GM19397 (cell line): ENCODE measurements at regions not wholly inside any gene's neighbourhood (a gene's known extent, or its start where the extent isn't known, plus 50 kb on each side); places are given as distances from the start of the nearest gene placed in this dataset.
"Not testable (repeated sequence)": the region's sequence is repeated elsewhere in the genome, so short reads cannot be mapped to it uniquely, and the experiment has no call there.

ENCODE experiments used
- ATAC-seq: cut with Tn5 transposase; IDR thresholded peaks from one replicate; pipeline ENCODE4 v1.9.1; 2021; ENCODE audit warnings: mild to moderate bottlenecking, moderate library complexity; ENCODE audit not compliant: unreplicated experiment

DNA sequence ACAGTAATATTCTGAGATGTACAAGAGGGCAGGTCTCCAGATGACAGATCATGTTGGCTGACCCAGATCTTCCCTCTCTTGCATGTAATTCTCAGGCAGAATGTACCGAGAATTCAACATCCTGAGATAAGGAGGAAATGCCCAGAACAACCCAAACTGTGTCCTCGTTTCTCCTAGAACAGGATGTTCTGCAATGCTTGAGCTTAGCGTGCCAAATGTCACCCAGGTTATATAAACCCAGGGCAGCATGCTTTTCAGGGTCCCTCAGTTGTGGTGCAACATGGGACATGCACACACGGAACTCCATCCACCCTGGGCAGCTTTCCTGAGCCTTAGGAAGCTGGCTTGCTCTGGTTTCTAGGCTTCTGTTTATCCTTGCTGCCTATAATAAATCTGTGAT, 102.1 kb upstream of the CMC1 start:
- no peak for ATAC-seq

DNA sequence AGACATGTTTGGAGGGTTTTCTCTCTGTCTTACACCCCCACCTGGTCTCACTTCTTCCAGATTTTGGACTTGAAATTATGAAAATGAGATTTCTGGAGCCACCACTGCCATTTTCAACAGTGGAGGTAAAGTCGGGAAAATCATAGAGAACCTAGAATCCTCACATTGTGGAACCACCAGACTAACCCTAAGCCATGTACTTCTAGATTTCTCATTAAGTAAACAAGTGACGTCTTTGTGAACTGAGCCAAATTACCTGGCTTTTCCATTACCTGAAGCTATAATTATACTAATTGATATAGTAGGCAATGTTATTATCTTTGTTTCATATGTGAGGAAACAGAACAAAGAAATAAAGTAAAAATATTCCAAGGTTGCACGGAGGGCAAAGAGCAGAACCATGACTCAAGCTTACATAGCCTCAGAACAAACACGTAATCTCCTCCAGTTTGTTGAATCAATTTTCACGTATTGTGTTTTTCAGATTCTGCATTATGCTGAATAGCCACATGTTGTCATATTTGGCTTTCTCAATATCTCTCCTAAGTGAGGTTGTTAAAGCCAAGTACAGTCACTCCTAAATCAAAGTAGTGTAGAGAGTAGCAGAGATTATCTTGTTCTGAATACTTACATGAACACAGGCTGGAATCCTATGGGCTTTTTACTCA, 101.3 kb upstream of the CMC1 start:
- ATAC-seq: no peak

DNA sequence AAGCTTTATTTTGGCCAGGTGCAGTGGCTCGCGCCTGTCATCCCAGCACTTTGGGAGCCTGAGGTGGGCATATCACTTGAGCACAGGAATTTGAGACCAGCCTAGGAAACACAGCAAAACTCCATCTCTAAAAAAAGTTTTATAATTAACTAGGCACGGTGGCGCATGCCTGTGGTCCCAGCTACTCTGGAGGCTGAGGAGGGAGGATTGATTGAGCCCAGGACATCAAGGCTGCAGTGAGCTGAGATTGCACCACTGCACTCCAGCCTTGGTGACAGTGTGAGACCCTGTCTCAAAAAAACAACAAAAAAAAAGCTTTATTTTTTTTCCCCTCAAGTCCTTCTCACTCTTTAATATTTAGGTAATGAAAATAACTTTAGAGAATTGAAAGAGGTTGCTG, 100.8 kb upstream of the CMC1 start:
- no peak for ATAC-seq

DNA sequence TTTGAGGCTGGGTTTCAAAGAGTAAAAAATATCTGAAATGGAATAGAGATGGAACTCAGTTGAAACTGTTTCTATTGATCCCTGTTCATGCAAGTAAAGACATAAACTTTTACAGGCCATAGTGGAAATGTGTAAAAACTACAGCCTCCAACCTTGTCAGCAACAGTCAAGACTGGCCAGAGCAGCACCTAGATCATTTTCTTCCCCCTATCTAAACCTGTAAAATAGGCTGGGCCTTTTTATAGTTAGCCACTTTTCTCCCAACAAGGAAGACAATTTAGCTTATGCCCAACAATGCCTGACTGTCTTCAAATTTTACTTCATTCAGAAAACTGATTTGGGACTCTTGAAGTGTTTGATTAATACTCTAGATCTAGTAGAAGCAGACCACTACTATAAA, 91.5 kb upstream of the CMC1 start:
- ATAC-seq: no peak

DNA sequence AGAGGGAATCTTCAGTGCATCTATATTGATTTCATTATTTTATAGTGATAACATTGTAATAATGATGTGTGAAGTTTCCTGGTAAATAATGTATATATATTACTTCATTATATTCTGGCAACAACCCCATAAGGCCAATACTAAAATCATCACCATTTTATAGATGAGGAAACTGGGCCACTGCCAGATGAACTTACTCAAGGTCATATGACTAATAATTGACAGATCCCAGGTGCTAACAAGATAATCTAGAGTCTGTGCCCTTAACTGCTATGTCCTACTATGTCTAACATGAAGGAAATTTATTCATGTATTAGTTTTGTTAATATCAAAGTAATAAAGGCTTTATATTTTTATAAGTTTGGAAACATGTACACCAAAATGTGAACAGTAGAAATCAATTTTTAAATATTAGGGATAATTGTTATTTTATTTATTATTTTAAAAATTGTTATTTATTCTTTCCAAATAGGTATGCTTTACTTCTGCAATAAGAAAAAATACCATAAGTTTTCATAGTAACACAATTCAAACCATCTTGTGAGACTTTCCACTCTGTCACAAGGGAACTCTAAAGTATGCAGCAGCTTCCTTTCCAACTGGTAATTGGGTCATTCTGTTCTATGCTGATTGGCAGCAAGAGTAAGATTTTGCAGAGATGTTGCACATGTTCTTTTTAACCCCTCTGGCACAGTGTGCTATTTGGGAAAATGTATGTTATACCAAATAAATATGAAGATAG, 90.8 kb upstream of the CMC1 start:
- ATAC-seq: no peak

DNA sequence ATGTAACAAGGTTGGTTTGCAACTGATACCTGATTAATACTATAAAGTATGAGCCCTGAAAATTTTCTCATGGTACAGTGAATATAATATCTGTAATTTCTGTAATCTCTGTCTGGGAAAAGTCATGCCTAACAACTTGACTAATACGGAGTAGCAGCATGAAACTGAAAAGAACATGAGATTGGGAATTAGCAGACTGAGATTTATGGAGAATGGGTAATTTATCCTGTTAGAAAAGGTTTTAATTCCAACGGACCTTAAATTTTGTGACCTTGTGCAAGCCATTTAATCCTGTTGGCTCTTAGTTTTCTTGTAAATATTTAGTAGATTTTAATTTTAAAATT, 90.2 kb upstream of the CMC1 start:
- no peak for ATAC-seq

DNA sequence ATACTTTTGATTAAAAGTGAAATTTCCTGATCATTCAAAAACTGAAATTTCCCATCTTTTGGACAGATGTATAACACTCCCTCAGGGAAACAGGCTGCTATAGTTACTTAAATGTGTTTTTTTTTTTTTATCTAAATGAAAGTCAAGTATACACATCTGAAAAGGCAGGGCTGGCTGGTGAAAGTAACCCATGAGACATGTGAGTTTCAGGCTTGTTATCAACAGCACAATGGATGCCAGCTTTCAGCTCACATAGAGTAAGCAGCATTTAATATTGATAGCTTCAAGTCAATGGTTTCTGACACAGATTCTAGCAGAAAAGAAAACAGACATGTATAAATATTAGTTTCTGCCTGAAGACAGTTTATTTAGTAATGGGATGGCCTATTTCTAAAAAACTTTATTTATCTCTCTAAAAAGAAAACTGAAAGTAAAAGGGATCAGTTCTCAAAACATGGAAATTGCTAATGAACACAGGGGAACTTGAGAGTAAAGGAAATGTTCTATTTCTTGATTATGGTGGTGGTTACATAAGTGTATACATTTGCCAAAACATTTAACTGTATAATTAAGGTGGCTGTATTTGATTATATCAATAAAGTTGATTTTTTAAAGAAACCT, 89.7 kb upstream of the CMC1 start:
- peak; percentile 83 for ATAC-seq

DNA sequence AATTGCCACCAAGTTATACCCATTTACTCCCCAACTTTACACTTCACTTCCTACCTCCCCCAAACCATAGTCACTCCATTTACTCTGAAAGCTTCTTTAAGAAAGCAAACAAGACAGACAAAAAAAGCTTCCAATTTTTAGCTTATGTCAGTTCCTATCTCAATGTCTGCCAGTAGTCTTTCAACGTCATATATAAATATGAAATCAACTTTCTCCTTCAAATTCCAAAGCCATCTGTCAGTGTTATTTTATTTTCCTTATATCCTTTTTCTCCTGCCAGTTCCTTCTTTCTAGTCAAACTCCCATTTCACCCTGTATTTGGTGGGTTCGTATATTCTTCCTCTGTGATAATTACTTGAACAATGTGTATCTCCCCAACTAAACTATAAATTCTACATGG, 85.8 kb upstream of the CMC1 start:
- ATAC-seq: no peak

DNA sequence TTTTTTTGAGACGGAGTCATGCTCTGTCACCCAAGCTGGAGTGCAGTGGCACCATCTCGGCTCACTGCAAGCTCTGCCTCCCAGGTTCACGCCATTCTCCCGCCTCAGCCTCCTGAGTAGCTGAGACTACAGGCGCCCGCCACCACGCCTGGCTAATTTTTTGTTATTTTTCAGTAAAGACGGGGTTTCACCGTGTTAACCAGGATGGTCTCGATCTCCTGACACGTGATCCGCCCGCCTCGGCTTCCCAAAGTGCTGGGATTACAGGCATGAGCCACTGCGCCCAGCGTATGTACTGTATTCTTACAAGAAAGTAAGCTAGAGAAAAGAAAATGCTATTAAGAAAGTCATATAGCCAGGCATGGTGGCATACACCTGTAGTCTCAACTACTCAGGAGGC, 84.8 kb upstream of the CMC1 start:
- not testable (repeated sequence) for ATAC-seq

DNA sequence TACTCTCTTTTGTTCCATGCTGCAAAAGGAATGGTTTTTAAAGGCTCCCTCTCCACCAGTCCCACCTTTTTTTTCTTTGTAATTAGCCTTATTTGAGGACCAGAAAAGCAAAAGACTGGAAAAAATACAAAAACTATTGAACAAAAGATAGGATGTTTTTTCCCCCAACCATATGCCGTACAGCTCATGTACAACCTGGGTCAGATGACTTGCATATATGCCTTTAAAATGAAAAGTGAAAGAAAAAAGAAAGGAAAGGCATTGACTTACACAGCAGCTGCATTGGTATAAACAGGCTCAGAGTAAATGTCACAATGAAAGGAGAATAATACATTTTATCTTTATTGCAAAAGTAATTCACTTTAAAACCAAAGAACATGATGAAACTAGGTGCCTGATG, 69.5 kb upstream of the CMC1 start:
- peak; percentile 86 for ATAC-seq

DNA sequence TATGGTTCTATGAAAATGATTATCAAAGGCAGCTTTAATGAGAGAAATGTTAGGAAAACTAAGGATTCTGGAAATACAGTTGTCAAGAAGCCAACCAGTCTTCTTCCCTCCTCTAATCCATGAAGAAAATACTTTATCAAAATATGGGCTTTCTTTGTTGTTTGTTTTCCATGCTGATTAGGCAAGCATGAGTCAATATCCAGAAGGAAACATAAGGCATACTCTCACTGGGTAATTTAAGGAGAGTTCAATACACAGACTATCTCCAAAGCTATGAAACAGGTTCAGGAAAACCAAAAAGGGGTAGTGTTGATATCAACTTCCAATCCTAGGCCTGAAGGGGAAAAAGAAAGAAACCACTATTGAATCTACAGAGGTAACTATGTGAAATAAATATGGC, 68.7 kb upstream of the CMC1 start:
- no peak for ATAC-seq

DNA sequence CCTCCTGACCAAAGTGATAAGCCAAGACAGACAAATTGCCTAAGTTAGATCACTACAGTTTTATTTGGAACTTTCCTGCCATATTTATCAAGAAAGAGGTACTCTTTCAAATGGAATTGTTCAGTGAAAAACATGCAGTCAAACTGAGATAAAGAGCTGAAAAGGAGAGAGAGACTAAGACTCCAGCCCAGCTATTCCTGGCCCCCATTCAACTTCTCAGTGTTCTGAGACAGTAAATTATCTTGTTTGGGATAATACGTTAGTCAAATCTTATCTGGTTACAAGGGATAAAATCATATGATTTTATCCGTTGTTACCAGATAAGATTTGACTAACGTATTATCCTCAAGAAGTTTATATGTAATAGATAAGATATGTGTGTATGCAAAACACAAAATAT, 67.6 kb upstream of the CMC1 start:
- ATAC-seq: no peak

DNA sequence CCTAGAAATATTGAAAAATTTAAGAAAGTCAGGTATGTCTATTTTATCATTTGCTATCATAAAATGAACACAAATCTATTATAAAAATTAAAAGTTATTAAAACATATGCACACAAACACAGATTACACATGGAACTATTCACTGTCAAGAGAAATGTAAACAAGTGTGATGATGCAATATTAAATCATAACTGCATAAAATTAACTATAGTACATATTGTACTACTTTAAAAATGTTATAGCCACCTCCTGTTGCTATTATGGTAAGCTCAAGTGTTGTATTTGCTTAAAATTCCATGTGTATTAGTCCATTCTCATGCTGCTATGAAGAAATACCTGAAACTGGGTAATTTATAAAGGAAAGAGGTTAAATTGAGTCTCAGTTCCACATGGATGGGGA, 54.7 kb upstream of the CMC1 start:
- ATAC-seq: no peak

DNA sequence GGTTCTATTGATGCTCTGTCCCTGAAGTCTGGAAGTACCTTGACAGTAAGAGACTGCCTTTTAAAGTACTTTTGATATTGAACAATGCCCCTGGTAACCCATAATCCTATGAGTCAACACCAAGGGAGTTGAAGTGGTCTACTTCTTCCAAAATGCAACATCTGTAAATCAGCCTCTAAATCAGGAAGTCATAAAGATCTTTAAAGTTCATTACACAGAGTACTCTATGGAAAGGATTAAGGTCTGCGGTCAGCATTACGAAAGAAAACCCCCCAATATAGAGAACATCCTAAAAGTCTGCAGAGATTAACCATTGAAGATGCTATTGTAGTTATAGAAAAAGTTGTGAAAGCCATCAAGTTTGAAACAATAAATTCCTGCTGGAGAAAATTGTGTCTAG, 52.7 kb upstream of the CMC1 start:
- no peak for ATAC-seq

DNA sequence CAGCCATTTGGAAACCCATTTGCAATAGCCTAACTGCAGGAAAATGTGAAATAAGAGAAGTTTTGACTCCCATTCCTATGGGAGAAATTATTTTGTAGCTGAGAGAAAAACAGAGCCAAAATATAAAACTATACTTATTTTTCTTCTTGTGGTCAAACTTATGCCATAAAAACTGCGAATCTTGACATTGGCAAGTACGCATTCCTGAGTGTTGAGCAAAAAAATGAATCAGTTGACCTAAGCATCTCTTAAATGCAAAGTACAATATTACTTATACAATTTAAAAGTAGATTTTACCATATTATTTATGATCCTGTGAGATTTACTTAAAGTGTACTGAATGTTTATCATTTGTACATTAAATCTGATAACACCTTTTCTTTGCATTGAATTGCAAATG, 50.1 kb upstream of the CMC1 start:
- ATAC-seq: no peak
